ENCODE measurements at regions not wholly inside any gene's neighbourhood (a gene's known extent, or its start where the extent isn't known, plus 50 kb on each side); places are given as distances from the start of the nearest gene placed in this dataset.

DNA sequence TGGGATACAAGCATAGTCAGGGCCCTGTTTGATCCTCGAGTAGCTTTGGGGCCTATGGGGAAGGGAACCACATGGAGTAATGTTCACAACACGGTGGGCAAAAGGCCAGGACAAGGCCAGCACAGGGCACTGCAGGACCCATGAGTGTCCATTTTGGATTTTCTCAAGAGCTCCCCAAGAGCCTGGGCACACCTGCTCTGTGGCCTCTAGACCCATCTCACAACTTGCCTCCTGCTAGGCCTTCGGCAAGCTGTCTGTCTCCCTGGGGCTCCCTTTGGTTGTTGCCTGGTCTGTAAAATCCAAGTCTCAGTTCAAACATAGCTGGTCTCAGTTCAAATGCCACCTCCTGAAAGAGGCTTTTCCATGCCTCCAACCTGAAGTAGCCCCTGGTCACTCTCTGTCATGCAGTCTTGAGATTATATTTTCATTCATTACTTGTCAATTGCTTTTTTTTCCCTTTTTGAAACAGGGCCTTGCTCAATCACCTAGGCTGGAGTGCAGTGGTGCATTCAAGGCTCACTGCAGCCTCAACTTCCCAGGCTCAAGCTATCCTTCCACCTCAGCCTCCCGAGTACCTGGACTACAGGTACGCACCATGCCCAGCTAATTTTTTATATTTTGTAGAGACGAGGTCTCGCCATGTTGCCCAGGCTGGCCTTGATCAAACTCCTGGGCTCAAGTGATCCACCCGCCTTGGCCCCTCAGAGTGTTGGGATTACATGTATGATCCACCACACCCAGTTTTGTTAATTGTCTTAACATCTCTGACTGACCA, 107.4 kb downstream of the MATN1 start:
- intact Hi-C loops (cut with DNase I, micrococcal nuclease): no loop called here
- Histone ChIP-seq H3K36me3 (ENCODE audit: low read depth) (no peaks in the 10 kb centered on the region), H3K4me1 (ENCODE audit: low read depth) (no peaks in the 10 kb centered on the region), H3K9me3 (no peaks in the 10 kb centered on the region), H3K4me3 (no peak overlapping the region)
- no peak for TF ChIP-seq CTCF (IDR thresholded peaks at IDR 0.05)
- no peak for DNase-seq
- no peak for ATAC-seq

- Histone ChIP-seq H3K4me1 (ENCODE audit: low read depth) (no peaks in the 10 kb centered on the region), H3K36me3 (ENCODE audit: low read depth) (no peaks in the 10 kb centered on the region), H3K9me3 (no peaks in the 10 kb centered on the region), H3K4me3 (no peak overlapping the region)
- no peak for TF ChIP-seq CTCF (IDR thresholded peaks at IDR 0.05)
- DNase-seq (no peak), ATAC-seq (no peak)
- intact Hi-C loops (cut with DNase I, micrococcal nuclease): no loop called here
Measured at GRCh38 chr1:30615076-30615795, 108.1 kb downstream of the MATN1 start.

DNA sequence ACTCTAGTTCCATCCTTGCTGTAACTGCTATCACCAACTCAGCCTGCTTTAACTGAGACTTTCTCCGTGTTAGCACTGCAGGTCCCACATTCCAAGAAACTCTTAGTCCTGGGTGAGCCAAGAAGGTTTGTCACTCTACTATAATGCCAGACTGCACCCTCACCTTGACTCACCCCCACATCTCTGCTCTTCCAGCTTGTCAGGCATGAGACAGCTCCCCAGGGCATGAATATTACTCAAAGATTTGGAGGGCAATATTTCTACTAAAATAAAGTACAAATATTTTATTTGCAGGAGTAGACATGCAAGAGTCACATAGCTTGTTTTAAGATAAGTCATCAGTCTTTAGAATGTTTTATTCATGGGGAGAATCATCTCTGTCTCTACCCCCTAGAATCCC, 110.2 kb downstream of the MATN1 start:
- no peak for TF ChIP-seq CTCF (IDR thresholded peaks at IDR 0.05)
- no peaks in the 10 kb centered on the region for H3K4me1 ChIP-seq (ENCODE audit: low read depth)
- ATAC-seq (no peak), DNase-seq (no peak)
- no peak overlapping the region for H3K4me3 ChIP-seq
- intact Hi-C loops (cut with DNase I, micrococcal nuclease): no loop called here
- H3K9me3 ChIP-seq: no peaks in the 10 kb centered on the region
- no peaks in the 10 kb centered on the region for H3K36me3 ChIP-seq (ENCODE audit: low read depth)

GRCh38 chr1:30612536-30613065, 110.8 kb downstream of the MATN1 start:
- Histone ChIP-seq H3K36me3 (ENCODE audit: low read depth) (no peaks in the 10 kb centered on the region), H3K4me1 (ENCODE audit: low read depth) (no peaks in the 10 kb centered on the region), H3K4me3 (no peak overlapping the region), H3K9me3 (no peaks in the 10 kb centered on the region)
- no peak for DNase-seq
- TF ChIP-seq CTCF (IDR thresholded peaks at IDR 0.05): no peak
- intact Hi-C loops (cut with DNase I, micrococcal nuclease): no loop called here
- no peak for ATAC-seq

- intact Hi-C loops (cut with DNase I, micrococcal nuclease): no loop called here
- ATAC-seq (no peak), DNase-seq (no peak)
- H3K4me3 ChIP-seq: no peak overlapping the region
- H3K36me3 ChIP-seq (ENCODE audit: low read depth): no peaks in the 10 kb centered on the region
- no peaks in the 10 kb centered on the region for H3K4me1 ChIP-seq (ENCODE audit: low read depth)
- no peak for TF ChIP-seq CTCF (IDR thresholded peaks at IDR 0.05)
- no peaks in the 10 kb centered on the region for H3K9me3 ChIP-seq
Measured at GRCh38 chr1:30611741-30612309, 111.6 kb downstream of the MATN1 start.

Data from mucosa of descending colon (tissue), 3 donors.